HepG2 (cell line): ENCODE measurements at regions not wholly inside any gene's neighbourhood (a gene's known extent, or its start where the extent isn't known, plus 50 kb on each side); places are given as distances from the start of the nearest gene placed in this dataset.
"Not testable (repeated sequence)": the region's sequence is repeated elsewhere in the genome, so short reads cannot be mapped to it uniquely, and the experiment has no call there.

Source experiments
- AKAP8 ChIP-seq: sonication (generic); formaldehyde crosslinking; IDR thresholded peaks from 2 replicates; pipeline ENCODE4 v1.5.1; 2020; ENCODE audit warnings: mild to moderate bottlenecking, missing genetic modification reagents
- HDAC6 ChIP-seq: fragments of 200-600 bp; sonication (generic); IDR thresholded peaks from 2 replicates; pipeline ENCODE4 v1.7.0; 2017; ENCODE audit warnings: mild to moderate bottlenecking, antibody characterized with exemption, low read length, low read depth
- MAZ ChIP-seq, 2 experiments: sonication (generic) in 1 of 2; formaldehyde crosslinking in 1 of 2; IDR thresholded peaks; 2 replicates each; pipeline versions ENCODE4 v1.5.0 to v1.6.1; 2012 to 2020; ENCODE audit warnings: low read depth in 2 of 2, mild to moderate bottlenecking in 2 of 2, borderline replicate concordance in 1 of 2, improper control_type of control experiment in 1 of 2, low read length in 1 of 2, missing genetic modification reagents in 1 of 2, moderate library complexity in 1 of 2
- ZNF567 ChIP-seq: sonication (generic); formaldehyde crosslinking; IDR thresholded peaks from 2 replicates; pipeline ENCODE4 v1.8.1; 2023; ENCODE audit warnings: mild to moderate bottlenecking, missing genetic modification reagents, borderline replicate concordance
- ZNF7 ChIP-seq: IDR thresholded peaks from 2 replicates; pipeline ENCODE4 v1.6.1; 2016; ENCODE audit warnings: missing biosample characterization, missing genetic modification reagents
- TF ChIP-seq, protein P1 (sequence below): sonication (generic); formaldehyde crosslinking; IDR thresholded peaks from 2 replicates; pipeline ENCODE4 v1.8.1; 2023; ENCODE audit warnings: mild to moderate bottlenecking, missing genetic modification reagents
- TF ChIP-seq, protein P2 (sequence below): sonication (generic); formaldehyde crosslinking; IDR thresholded peaks from 2 replicates; pipeline ENCODE4 v1.4.0; 2020; ENCODE audit warnings: missing genetic modification reagents, borderline replicate concordance
- TF ChIP-seq, protein P3 (sequence below): IDR thresholded peaks from 2 replicates; pipeline ENCODE4 v1.6.1; 2012; ENCODE audit warnings: low read depth, low read length, improper control_type of control experiment

DNA sequence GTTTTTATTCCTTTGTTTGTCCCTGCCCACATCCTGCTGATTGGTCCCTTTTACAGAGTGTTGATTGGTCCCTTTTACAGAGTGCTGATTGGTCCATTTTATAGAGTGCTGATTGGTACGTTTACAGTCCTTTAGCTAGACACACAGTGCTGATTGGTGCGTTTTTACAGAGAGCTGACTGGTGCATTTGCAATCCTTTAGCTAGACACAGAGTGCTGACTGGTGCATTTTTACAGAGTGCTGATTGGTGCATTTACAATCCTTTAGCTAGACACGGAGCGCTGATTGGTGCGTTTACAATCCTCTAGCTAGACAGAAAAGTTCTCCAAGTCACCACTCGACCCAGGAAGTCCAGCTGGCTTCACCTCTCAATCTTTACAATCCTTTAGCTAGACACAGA, 330.4 kb downstream of the NAF1 start:
- TF ChIP-seq, protein P1, sequence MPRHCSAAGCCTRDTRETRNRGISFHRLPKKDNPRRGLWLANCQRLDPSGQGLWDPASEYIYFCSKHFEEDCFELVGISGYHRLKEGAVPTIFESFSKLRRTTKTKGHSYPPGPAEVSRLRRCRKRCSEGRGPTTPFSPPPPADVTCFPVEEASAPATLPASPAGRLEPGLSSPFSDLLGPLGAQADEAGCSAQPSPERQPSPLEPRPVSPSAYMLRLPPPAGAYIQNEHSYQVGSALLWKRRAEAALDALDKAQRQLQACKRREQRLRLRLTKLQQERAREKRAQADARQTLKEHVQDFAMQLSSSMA (CRISPR knock-in tag) = not testable (repeated sequence)
- TF ChIP-seq MAZ (IDR thresholded peaks at IDR 0.05; ENCODE audit: borderline replicate concordance, low read depth, low read length); MAZ (CRISPR knock-in tag; IDR thresholded peaks at IDR 0.05; ENCODE audit: low read depth); HDAC6; ZNF567 (CRISPR knock-in tag); ZNF7 (CRISPR knock-in tag); AKAP8 (CRISPR knock-in tag): not testable (repeated sequence)
- TF ChIP-seq, protein P2, sequence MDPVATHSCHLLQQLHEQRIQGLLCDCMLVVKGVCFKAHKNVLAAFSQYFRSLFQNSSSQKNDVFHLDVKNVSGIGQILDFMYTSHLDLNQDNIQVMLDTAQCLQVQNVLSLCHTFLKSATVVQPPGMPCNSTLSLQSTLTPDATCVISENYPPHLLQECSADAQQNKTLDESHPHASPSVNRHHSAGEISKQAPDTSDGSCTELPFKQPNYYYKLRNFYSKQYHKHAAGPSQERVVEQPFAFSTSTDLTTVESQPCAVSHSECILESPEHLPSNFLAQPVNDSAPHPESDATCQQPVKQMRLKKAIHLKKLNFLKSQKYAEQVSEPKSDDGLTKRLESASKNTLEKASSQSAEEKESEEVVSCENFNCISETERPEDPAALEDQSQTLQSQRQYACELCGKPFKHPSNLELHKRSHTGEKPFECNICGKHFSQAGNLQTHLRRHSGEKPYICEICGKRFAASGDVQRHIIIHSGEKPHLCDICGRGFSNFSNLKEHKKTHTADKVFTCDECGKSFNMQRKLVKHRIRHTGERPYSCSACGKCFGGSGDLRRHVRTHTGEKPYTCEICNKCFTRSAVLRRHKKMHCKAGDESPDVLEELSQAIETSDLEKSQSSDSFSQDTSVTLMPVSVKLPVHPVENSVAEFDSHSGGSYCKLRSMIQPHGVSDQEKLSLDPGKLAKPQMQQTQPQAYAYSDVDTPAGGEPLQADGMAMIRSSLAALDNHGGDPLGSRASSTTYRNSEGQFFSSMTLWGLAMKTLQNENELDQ (CRISPR knock-in tag) = not testable (repeated sequence)
- TF ChIP-seq, protein P3, sequence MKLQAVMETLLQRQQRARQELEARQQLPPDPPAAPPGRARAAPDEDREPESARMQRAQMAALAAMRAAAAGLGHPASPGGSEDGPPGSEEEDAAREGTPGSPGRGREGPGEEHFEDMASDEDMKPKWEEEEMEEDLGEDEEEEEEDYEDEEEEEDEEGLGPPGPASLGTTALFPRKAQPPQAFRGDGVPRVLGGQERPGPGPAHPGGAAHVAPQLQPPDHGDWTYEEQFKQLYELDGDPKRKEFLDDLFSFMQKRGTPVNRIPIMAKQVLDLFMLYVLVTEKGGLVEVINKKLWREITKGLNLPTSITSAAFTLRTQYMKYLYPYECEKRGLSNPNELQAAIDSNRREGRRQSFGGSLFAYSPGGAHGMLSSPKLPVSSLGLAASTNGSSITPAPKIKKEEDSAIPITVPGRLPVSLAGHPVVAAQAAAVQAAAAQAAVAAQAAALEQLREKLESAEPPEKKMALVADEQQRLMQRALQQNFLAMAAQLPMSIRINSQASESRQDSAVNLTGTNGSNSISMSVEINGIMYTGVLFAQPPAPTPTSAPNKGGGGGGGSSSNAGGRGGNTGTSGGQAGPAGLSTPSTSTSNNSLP = not testable (repeated sequence)
